ENCODE measurements at regions not wholly inside any gene's neighbourhood (a gene's known extent, or its start where the extent isn't known, plus 50 kb on each side); places are given as distances from the start of the nearest gene placed in this dataset.

DNA sequence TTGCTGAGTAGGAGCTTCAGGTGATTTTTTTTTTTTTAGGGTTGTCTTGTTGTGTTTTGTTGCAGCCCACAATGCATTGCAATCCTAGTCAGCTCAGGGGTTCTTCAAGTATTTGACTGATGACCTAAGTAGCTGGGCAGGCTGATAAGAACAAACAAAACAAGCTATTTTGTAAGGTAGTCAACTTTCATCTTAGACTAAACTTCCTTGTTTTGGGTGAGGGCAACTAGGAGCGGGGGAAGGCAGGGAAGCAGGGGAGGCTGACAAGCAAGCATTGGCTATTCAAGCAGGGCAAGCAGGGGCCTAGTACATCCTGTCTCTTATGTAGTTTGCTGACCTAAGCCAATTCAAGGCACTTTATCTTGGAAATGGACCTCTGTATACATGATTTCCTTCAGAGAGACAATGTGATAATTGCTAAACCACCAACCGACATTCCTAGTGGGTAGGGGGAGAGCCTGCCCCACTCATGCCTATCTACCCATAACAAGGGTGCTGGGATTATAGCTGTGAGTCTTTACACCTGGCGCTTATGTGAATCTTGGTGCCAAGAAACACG, 163.3 kb upstream of the PRKCQ start:
- FAIRE-seq (no peak), DNase-seq (ENCODE audit: insufficient read length, low spot score) (no peak)

DNA sequence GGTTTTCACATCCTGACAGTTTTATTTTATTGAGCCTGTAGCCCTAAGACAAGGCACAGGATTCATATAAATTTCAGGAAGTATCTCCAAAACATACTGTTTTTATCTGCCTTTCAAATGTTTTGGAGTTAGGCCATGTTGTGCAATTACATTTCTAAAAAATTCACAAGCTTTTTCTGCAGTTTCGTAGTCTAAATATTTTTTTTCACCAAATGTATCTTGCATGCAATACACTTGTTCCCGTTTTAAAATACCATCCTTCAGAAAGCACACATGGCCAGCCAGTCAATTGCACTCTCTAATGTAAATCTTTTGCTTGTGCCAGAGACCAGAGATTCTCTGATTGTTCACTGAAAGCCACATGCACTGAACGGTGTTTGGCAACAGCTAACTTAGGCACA, 161.5 kb upstream of the PRKCQ start:
- no peak for FAIRE-seq
- no peak for DNase-seq (ENCODE audit: insufficient read length, low spot score)

DNA sequence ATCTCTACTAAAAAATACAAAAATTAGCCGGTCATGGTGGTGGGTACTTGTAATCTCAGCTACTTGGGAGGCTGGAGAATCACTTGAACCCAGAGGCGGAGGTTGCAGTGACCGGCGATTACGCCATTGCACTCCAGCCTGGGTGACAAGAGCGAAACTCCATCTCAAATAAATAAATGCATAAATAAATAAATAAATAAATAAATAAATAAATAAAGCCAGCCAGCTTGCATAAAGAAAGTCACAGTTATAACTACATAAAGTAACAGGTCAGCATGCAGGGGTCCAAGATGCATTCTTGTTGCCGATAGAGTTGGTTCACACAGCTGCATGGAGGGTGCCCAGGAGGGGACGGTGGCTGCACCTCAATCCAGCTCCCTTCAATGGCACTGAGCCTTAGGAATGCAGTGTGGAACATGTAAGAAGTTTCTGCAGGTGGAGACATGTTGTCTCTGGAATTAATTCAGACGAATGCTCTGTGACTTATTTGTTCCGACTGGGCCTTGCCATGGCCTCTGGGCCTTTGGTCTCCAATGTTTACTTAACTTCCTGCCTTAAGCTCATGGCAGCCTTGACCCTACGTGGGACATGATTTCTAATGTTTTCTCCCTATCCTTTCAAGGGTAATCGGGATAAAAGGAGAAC, 159.6 kb upstream of the PRKCQ start:
- FAIRE-seq, result no peak

DNA sequence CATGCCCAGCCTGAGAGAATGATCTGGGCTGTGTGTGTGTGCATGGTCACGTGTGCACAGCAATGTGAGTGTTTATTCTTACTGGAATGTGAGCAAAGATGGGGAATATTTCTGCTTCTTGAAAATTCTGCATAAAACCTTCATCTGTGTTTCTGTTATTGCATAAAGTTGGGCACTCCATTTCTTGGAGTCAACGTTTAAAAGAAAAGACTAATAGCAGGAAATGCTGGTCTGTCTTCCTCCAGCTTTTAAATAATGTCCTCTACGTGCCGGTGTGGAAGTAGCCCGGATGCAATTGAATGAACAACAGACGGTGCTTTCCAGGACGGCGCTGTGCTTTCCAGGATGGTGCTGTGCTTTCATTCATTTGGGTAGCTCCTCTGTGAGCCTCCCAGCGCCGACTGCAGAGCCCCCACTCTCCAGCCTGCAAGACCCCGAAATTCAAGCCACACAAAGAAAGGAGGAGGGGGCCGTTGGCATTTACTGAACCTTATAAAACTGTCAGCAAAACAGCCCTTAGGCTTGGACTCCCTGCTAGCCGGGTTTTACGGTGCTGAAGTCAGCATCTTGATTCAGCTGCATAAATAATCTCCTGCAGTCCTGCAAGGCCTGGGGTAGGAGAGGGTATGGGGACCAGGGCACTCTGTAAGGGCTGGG, 158.2 kb upstream of the PRKCQ start:
- no peak for FAIRE-seq
- peak; percentile 30 for DNase-seq (ENCODE audit: insufficient read length, low spot score)

More for the DNA sequence above, 159.6 kb upstream of the PRKCQ start:
- no peak for DNase-seq (ENCODE audit: insufficient read length, low spot score)

DNA sequence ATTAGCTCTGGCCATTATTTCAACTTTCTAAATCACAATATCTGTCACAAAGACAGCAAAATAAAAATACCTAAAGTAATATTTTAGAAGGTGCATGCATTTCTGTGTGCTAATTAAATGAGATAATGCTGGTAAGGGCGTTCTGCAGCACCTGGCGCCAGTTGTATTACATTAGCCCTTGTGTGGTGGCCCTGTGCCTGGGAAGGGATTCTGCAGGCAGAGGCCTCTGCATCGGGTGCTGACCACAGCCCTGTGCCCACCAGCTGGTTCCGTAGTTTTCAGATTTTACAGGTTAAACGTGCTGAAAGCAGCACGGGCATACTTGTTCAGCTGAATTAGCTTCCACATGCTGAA, 157.7 kb upstream of the PRKCQ start:
- no peak for DNase-seq (ENCODE audit: insufficient read length, low spot score)
- FAIRE-seq, result no peak

DNA sequence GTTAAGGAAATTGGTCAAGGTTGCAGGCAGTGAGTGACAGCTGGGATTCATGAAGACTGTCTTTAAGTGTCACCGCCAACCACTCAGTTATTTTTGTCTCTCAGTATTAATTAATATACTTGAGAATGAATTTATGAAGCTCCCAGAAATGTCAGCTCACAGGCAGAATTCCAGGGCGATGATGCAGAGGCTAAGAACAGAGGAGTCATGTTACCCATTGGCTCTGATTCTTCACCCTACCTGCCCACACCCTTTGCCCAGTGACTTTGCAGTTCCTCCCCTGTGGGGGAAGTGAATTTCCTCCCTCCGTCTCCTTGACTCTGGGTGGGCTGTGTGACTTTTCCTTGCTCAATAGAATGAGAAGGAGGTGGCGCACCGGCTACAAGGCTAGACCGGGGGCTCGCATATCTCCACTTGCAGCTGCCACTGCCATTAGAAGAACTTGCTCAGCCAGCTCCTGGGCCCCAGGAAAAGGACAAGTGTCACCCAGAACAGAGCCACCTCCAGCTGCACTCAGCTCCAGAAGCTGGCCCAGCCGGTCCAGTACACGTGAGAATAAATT, 157.1 kb upstream of the PRKCQ start:
- peak; percentile 52 for FAIRE-seq
- peak; percentile 71 for DNase-seq (ENCODE audit: insufficient read length, low spot score)

DNA sequence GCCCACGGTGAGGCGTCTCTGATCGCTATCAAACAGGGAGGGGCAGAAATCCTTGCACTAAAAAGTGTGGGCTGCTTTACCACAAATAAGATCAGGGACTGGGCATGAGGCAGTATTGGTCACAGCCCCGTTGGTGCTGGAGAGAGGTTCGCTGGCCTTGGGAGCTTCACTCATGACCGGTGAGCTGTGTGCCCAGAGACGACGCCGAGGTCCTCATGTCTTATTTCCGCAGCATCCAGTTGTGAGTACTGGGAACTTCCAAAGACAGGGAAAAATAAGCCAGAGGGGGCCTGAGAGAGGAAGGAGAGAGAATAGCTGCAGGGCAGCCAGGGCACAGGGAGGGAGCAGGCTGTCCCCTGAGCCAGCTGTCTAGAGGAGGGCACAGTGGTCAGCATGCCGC, 154.2 kb upstream of the PRKCQ start:
- DNase-seq (ENCODE audit: insufficient read length, low spot score), result no peak
- FAIRE-seq, result no peak

DNA sequence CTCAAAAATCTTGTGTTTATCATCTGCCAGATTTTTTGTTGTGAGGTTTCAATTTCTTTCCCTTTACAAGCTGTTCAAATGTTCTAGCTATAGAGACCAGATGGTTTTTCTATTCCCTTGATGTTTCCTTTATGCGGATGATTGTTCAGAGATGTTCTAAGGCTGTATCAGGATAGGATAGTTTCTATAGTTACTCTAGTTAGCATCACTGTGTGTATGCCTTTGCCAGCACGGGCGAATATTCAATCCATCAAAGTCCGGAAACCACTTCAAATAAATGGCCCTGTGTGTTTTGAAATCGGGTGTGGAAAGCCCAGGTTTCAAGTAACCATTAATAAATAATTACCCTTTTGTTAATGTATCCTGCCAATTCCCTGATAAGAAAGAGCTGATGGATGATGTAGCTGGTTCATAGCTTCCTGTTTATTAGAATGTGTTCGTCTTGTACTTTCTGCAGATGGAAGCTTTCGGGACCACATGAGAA, 149.8 kb upstream of the PRKCQ start:
- FAIRE-seq, result no peak
- DNase-seq (ENCODE audit: insufficient read length, low spot score), result no peak

DNA sequence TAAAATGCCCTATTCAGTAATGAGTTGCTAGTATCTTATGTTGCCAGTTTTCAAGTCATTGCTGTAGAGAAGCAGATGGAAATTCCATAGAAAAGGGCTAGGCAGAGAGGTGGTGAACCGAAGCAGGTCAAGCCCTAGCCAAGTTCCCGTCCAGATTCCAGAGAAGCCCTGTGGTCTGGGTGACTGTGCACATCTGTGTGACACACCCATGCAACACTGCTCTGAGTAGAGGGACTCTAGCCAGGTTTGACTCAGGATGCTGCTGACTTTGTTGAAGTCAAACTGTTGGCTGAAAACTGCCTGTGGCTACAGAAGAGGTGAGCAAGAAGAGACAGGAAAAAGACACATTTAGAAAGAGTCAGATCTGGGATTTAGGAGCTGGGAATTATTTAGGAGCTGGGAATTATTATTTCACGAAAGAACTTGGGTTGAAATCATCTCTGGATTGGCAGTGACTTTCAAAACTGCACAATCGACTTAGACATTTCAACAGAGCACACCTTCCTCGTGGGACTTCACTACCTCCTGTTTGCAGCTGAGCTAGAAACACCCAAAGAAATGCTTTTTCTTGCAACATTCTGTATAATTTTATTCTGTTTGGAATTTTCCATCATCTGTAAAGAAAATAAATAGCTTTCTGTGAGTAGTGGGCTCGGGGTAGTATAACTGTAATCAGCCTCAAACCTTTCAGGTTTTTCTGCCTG, 149.1 kb upstream of the PRKCQ start:
- FAIRE-seq, result no peak

DNA sequence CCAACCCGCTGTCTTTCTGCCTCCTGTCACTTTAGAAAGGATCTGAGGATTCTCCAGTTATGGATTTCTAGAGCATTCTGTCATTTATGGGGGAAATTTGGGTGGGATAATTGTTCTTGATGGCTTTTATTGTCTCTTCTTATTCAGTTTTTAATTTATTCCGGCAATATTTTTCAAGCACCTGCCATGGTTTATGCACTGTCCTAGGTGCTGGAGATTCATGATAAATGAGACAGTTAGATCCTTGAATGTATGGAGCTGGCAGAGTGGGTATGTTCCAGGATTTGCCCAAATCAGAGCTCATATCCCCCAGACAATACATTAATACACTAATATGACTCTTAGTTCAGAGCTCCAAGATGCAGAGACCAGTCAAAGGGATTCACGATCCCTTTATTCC, 146.8 kb upstream of the PRKCQ start:
- no peak for DNase-seq (ENCODE audit: insufficient read length, low spot score)
- no peak for FAIRE-seq

More for the DNA sequence above, 149.1 kb upstream of the PRKCQ start:
- DNase-seq (ENCODE audit: insufficient read length, low spot score), result no peak

DNA sequence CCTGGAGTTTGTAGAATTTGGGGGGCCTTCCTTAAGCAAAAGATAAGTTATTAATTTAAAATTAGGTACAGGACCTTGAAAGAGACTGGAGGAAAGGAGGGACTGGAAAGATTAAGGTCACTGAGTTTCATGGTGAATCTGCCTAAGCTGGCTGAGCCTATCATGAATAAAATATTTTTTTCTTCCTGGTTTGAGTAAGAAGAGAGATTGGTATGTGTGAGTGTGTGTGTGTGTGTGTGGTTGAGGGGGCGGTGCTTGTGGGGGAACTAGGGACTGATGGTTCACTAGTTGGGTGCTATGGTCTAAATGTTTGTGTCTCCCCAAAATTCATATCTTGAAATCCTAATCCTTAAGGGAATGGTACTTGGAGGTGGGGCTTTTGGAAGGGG, 142.5 kb upstream of the PRKCQ start:
- DNase-seq (ENCODE audit: insufficient read length, low spot score), result no peak
- no peak for FAIRE-seq

DNA sequence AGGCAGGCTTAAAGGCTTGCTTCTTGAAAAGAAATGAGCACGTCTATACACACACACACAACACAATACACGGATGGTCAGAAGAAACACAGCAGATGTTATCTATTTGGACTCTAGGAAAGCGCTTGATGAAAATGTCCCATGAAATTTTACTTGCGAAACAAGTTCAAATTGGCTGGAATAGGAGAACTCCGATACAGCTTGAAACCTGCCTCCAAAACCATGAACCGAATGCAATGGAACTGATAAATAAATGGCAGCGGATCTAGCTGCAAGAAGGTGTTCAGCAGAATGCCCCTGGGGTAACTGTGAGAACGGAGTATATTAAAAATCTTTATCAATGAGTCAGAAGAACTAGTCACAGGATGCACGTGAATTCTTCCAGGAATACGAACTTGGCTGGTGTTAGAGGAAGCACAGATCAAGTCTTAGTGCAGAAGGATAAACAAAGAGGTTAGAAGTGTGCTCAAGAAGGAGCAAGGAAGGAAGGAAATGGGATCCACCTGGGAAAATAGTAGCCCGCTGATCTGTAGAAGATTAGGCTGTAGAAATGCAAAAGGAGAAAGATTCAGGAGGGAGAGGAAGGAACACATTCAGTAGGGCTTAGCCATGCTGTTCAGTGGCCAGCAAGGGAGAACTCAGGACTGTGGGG, 142.0 kb upstream of the PRKCQ start:
- DNase-seq (ENCODE audit: insufficient read length, low spot score) (peak; percentile 66), FAIRE-seq (peak; percentile 76)

DNA sequence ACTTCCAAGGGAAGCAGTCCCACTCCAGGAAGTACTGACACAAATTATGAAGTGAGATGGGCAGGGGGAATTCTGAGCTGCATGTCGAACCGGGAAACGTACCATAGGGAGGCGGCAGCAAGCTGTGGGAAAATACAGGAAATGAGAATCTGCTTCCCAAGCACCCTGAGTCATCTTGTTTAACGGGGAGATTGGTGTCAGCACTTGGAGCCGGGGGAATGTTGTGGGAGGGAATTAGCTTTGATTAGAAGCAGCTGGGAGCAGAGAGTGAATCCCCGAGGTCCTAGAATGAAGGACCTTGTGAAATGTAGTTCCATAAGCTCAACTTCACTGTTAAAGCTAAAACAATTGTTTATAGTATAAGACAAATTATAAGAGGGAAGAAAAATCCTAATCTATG, 141.4 kb upstream of the PRKCQ start:
- DNase-seq (ENCODE audit: insufficient read length, low spot score), result peak; percentile 82
- FAIRE-seq, result peak; percentile 86

DNA sequence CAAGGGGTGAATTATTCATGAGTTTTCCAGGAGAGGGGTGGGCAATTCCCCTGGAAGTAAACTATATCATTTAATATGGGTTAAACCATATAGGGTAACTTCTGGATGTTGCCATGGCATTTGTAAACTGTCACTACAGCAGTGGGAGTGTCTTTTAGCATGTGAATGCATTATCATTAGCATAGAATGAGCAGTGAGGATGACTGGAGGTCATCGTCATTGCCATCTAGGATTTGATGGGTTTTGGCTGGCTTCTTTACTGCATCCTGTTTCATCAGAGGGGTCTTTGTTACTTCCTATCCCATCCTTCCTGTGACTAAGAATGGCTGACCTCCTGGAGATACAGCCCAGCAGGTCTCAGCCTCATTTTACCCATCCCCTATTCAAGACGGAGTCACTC, 139.5 kb upstream of the PRKCQ start:
- no peak for FAIRE-seq
- no peak for DNase-seq (ENCODE audit: insufficient read length, low spot score)

DNA sequence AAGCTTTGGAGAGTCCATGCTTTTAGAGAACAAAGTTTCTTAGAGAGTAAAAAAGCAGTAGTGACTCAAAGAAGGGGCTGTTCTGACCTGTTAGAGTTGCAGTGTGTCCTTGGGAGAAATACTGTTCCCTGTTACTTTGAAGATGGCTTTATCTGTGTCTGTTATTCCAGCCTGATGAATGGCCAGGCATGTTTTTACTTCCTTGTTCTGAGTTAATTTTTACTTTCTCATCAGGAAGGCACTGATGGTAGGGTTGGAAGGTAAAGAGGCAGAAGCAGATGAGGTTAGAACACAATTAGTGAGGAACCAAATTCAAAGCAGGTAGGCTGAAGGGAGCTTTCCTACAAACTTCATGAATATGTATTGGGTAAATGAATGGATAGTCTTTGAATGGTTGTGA, 138.5 kb upstream of the PRKCQ start:
- no peak for DNase-seq (ENCODE audit: insufficient read length, low spot score)
- no peak for FAIRE-seq

DNA sequence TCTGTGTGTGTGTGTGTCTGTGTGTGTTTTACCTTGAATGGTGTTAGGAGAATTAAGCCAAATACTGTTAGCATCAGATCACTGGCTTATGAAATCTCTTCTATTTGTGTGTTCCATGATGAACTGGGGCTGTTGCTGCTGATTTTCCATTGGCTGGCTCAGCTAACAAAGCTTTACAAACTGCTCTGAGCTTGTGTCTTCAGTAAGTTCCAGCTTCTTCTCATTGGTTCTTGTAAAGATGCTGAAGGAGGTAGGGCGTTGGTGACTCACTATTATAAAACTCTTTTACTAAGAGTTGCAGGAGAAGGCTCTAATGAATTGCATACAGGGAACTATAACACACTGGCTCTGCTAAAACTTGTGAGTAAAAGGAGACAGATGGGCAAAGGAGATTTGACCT, 136.4 kb upstream of the PRKCQ start:
- FAIRE-seq (no peak), DNase-seq (ENCODE audit: insufficient read length, low spot score) (no peak)

DNA sequence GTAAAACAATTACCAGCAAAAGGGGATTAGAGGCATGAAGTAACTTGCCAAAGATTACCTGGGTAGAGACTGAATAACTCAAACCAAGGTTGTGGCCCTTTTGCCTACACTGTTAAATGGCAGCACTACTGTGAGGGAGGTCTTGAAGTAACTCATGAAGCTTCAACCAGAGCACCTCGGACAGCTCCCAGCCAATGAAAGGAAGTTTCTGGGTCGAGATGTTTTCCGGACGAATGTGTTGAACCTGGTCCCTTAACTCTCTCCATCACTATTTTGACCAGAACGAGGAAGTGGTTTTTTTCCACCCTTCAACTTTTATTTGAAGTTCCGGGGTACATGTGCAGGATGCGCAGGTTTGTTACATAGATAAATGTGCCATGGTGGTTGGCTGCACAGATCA, 133.6 kb upstream of the PRKCQ start:
- FAIRE-seq (no peak), DNase-seq (ENCODE audit: insufficient read length, low spot score) (no peak)

DNA sequence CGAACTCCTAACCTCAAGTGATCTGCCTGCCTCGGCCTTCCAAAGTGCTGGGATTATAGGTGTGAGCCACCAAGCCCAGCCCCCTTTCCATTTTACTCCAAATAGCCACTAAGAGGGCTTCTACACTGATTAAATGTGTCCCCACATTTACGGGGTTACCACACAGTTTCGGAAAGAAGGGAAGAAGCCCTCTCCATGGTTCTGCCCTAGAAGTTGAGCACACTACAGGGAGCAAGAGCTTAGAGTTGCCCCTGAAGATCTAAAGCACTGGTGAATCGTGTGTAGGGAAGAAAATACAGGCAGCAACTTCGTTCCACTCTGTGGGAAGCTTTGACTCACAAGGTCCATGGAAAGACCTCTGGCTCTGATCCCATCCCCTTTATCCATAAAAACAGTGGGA, 133.0 kb upstream of the PRKCQ start:
- DNase-seq (ENCODE audit: insufficient read length, low spot score) (no peak), FAIRE-seq (no peak)

DNA sequence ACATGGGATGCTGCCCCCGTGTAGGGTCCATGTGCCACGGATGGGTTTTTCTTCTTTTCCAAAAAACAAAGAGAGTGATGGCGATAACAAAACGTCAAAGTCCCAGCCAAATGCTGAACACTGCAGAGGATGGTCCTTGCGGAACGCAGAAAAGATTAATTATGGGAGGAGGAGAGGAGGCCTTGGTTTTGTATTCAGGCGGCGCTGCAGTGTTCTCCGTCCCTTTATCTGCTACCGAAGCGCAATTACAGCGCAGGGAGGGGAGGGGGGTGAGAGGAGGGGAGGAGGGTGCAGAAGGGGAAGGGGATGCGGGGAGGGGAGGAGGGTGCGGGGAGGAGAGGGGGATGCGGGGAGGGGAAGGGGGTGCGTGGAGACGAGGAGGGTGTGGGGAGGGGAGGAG, 131.8 kb upstream of the PRKCQ start:
- DNase-seq (ENCODE audit: insufficient read length, low spot score), result no peak
- FAIRE-seq, result no peak

DNA sequence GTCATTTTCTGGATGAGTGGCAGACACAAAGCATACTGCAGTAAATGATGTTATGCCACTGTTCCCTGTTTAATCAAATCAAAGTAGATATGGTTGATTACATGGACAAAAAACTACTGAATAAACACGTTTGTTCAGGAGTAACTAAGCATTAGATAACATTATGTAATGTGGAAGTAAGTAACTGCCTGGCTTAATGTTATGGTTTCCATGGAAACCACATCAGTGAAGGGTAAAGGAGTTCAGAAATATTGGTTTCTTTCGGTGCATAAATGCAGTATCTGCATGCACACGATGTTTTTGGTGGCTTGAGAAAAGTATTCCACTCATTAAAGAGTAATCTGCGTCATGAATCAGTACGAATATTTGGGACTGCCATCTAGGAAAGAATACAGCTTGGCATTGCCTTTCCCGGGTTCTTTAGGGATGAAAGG, 131.3 kb upstream of the PRKCQ start:
- DNase-seq (ENCODE audit: insufficient read length, low spot score) (no peak), FAIRE-seq (no peak)

DNA sequence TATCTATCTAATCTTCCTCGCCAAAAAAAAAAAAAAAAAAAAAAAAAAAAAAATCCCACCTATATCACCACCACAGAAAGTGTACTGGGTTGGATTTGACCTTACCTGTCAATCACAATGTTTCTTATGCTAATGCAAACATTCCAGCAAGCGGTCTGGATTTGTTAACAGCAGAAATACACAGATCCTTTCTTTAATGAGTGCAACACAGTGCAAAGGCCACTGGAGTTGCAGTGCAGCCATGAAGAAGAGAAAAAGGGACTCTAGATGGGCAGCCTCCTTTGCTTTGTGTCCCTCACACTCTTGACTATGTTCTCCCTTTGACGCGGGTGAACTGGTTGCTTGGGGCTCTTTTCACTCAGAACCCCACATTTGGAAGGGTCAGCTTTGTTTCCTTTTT, 127.3 kb upstream of the PRKCQ start:
- FAIRE-seq, result no peak

More for the DNA sequence above, 127.3 kb upstream of the PRKCQ start:
- DNase-seq (ENCODE audit: insufficient read length, low spot score), result no peak
